ENCODE measurements at regions not wholly inside any gene's neighbourhood (a gene's known extent, or its start where the extent isn't known, plus 50 kb on each side); places are given as distances from the start of the nearest gene placed in this dataset.

DNA sequence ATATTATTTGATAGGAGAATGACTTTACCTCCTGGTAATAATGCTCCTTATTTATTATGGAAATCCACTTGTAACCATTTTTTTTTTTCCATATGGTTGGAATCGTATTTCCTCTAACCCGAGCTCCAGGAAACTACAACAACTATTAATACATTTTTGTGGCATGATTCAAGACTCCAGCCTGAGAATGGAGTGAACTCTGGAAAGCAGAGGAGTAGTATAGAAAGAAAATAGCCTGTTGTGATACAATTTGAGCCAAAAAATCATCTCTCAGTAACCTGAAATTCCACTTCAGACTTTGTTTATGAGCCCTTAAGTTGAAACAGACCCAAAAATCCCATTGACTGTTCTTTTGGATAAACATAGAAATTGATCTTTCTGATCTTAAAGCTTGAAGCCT is 921.1 kb downstream of the SOCS6 start:
- ATAC-seq = no peak

DNA sequence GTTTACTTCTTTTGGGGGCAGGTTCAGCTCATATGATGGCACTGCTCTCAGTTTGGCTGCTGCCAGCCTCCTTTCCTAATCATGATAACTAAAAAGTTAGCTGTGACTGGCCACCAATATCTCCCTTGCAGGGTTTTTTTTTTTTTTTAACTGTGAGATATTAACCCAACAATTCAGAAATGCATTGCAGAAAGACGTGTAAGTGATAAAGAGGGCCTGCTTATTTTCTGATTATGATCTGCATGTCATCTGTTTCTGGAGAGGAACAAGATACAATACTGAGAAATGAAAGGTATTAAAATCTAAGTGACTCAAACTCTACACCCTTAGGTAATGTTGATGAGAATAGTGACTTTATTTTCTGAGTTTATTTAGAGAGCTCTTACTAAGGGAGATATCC is 905.6 kb downstream of the SOCS6 start:
- no peak for ATAC-seq

DNA sequence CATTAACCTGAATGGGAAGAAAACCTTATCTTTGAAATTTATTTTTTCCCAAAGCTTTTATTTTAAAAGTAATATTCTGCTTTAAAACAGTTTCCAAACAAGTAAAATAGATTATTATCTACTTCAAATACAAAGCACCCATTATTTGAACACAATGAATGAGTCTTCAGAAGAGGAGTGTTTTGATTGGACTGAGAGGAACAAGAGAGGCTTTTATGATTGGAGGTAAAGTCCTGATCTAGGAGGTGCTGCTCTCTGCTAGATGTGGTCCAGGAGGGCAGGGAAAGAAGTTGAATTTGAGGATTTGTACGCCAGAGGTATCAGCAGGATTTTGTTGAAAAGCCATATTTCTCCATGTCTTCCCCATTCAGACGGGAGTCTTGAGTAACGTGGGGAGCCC is 900.7 kb downstream of the SOCS6 start:
- ATAC-seq = no peak

DNA sequence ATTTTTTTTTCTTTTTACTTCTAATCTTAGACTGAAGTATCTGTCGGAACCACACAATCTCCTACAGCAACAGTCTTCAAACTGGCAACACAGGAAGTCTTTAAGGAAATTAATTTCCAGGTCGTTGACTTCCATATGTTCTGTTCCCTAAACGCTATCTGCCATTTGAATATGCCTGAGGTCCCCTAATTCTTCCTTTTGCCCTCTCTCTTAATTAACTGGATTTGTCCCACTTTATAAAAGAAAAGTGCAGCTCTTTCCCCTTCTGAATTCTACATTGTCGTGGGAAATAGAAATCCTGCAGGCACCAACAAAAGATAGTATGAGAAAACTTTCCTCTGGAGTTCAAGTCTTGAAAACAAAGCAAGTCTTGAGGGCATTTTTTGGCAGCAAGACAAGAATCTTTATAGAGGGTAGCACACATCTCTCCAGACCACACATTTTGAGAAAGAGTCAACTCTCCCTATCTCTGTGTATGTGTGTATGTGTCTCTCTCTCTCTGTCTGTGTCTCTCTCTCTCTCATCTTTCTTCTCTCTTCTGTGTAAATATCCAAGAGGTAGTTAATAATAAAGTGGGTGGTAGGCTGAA is 879.8 kb downstream of the SOCS6 start:
- ATAC-seq = no peak

DNA sequence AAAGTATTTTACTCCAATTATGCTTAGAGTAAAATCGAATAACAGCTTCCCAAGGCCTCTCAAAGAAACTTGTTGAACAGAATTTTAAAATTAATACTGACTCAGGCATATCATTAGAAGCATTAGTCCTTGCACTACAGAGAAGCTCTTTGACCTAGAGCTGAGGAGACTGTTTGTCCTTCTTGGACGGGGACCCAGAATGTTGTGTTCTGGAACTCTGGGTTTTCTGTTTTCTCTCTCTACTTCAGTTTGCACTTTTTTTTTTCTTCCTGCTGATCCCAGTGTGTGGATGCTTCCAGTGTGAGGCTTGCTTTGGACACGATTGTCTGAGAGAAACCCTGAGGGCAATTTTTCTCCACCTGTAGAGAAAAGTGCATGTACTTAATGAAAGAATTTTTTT is 847.6 kb downstream of the SOCS6 start:
- ATAC-seq = no peak

DNA sequence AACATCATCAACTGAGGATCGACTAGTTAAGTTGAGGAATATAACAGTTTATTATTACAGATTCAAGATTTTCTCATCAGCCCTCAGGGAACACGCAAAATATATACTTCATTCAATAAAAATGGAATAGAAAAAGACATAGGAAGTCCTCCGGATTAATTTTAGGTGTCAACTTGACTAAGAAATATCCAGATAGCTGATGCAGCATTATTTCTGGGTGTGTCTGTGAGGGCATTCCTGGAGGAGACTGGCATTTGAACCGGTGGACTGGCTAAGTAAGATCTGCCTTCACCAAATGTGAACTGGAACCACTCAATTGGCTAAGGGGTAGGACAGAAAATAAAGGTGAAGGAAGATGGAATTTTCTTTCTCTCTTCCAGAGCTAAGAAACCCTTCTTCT is 845.3 kb downstream of the SOCS6 start:
- ATAC-seq = no peak

DNA sequence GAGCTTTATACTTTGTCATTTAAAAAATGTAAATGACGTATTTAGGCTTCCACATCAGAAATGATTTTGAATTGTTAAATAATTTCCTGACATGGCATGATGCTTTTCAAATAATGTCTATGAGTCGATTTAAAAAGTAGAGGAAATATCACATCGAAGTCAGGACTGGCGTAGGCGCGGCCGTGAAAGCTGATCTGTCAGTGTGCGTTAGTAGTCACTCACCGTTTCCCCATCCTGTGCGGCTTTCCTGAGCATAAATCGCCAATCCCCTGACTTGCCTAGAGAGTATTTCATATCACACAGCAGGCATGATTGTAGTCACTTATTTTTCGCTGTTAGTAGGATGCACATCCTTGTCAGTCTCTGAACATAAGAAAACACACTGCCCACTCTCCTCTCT is 843.1 kb downstream of the SOCS6 start:
- ATAC-seq = no peak

DNA sequence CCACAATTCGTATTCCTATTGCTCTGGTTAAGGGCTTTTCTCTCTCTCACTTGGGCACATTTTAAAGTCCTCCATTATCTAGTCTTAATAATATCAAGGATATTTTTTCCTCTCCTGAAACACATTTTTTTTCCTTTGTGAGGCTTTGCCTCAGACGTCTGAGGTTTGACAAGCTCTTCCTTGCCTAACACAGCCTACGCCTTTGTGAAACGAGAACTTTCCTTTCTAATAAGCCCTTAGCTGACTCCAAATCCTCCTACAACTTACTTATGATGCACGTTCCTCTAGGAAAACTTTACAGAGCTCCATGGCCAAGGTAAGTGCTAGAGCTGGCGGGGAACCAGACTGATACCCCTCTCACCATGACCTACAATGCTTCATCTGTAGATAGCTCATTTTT is 841.5 kb downstream of the SOCS6 start:
- ATAC-seq = no peak

DNA sequence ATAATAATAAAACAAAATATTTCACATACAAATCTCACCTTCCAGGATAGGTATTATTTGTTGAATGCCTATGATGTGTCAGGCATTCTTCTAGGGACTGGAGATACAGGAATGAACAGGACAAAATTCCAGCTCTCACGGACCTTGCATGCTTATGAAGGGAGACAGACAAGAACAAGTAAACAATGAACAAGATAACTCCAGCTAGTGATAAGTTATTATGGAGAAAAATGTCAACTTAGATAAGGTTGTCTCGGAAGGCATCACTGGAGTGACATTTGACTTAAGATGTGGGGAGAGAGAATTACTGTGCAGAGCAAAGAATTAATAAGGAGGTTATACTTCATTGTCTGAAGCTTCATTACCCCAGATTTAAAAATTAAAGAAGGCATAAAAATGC is 836.7 kb downstream of the SOCS6 start:
- no peak for ATAC-seq

DNA sequence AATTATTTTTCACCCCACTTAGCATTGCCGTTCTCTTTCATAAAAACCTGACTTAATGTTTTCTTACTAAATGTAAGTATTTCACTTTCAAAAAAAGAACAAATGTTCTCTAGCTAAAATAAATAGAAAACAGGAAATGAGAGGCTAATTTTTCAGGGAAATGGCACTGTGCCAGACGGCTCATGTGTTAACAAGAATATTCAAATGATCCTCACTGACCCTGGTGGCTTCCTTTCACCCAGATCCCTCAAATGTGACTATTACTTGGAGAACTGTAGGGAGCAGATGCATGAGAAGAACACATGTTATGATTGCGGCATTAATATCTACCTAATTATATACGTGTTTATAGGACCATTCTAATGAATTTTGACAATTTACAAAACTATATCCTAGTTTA is 827.7 kb downstream of the SOCS6 start:
- no peak for ATAC-seq

DNA sequence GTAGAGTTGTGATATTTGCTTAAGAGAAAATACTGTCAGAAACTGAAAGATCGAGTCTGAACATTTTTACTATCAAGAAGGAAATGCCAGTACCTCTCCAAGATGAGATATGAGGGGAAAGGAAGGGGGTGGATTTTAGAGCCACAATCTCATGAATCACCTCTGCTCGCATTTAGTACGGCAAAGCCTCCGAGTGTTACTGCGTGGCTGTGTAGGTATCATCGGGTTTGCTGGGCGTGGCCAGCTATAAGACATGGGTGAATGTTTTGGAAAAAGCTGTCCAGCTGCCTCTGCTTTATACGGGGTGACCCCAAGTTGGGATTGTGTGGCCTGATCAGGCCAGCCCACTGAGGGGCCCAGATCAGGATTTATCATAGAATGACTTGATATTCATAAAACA is 826.4 kb downstream of the SOCS6 start:
- ATAC-seq = no peak

DNA sequence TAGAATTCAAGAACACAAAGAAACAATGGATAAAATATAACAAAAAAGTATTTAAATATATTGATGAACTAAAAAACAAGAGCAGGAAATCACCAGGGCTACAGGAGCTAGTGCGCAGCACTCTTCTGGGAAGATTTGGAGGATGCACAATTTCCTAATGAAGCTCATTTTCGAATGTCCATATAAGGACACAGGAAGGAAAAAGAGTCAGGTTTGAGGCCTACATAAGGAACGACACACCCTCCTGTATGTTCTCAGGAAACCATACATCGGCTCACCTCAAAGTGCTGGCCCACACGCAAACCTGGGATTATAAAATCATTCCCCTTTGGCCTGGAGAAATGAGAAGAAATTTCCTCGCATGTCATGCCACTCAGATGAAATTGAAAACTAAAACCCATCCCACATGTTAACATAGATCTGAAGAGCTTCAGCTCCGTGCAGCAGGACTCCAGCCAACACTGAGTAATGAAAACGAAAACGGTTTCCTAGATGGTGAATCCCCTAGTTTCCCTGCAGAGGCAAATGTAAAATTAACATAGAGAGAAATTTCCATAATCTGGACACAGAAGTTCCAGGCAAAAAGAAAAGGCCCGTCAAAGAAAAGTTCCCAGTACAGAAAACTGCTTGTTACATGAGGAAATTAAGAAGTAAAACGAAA is 825.8 kb downstream of the SOCS6 start:
- ATAC-seq = no peak

DNA sequence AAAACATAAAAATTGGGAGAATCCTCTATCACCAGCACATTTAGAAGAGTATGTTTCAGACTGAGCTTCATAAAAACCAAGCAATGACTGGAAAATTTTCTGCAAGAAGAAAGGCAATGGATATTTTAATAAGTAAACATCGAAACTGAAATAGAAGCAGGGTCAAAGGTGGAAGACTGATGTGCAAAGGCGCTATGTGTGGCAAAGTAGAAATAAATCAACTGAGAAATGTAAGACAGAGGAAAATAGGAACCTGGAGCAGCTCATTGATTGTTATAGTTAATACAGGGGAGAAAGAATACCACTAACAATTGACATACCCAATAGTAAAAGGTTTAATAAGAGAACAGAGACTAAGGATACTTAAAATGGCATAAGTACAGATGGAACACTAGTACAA is 818.4 kb downstream of the SOCS6 start:
- no peak for ATAC-seq

DNA sequence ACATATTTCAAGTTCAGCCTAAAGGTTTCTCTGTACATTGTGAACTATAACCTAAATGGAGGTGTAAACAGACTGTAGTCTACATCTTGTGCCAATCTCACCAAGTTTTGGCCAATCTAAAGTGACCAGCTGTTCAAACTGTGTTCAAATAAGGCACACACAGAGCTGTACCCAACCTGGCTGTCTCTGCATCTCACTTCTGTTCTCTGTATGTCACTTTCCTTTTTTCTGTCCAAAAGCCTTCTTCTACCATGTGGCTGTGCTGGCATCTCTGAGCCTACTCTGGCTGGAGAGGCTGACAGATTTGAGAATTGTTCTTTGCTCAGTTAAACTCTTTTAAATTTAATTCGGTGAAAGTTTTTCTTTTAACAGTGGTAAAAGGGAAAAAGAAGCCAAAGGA is 817.9 kb downstream of the SOCS6 start:
- ATAC-seq = no peak

DNA sequence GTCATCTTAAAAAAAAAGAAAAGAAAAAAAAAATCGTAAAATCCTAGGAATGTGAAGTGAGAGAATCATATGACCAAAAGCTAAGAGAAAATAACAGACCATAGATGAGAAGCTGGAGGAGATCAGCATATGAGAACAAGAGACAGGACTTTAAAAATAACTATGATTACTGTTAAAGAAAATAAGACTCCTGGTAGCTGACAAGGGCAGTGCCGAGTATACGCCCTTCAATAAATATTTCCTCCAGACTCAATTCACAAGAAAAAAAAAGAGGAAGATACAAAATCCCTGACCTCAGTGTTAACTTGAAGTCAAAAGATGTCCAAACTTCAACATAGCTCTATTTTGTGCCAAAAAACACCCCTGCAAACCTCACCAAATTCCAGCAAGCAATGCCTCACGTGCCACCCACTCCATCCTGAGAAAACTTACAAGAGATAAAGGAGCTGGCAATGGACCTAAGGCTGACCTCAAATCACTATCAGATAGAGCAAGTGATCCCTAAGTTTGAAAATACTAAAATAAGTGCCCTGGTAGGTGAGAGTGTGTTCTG is 817.2 kb downstream of the SOCS6 start:
- no peak for ATAC-seq

DNA sequence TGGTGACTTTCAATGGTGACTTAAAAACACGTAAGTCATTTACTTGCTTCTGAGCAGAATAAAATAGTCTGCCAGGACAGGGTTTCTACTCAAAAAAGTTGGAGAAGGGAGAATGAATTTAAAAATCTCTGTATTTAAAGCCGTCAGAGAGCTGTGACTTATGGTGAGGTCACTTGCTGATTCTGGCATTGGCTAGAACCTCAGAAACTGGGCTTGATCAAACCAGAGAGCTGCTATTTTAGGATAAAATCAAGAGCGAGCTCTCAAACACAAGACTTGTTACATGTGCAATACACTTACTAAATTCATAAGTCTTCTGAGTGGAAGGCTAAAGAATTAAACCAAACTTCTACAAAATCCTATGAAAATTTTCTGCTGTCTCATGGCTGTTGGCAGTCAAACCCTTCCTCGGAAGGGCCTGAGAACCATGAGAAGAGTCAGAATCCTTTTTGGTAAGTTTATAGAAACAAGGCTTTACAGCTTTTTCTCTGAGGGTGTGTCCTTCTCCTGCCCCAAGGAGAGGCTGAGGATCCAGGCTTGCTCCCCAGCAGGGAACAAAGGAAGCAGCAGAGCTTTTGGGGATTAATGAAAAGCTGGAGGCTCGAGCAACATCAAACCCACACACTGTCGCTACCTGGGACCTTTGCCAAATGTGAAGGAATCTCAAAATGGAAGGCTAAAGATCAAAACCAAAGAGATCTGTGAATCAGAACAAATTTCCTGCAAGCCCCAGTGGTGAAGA is 816.4 kb downstream of the SOCS6 start:
- ATAC-seq = no peak

DNA sequence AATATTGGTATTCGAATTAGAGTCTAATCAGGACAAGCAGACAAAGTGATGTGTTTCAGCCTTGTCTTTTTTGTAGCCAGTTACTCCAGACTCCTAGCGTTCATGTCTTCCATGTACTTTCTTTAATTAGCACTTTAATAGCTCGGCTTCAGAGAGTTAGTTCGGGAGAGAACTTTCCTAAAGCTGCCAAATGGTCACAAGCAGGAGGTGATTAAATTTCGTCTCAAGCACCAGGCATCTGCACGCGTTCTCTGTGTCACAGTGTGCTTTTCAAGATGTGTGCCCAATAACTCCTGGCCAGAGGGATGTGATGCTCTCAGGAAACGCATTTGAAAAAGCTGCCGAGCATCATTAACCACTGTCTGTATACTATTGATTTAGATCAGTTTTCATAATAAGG is 790.8 kb downstream of the SOCS6 start:
- no peak for ATAC-seq

DNA sequence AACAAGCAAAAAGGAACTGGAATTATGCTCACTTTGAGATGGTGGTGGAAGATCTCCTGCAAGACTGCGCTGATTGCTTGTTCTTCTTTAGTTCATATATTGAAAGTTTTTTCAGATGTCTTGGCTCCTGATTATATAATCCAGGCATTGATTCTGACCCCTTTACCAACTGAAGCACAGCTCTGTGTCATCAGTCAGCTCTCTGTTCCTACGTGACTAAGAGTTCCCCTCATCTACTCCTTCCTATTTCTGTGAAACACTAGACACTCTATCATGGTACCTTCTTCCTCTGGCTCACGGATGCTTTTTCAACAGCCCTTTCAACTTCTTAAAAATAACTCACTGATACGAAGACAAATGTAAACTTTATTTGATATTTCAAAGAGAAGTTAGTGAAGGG is 788.6 kb downstream of the SOCS6 start:
- no peak for ATAC-seq

DNA sequence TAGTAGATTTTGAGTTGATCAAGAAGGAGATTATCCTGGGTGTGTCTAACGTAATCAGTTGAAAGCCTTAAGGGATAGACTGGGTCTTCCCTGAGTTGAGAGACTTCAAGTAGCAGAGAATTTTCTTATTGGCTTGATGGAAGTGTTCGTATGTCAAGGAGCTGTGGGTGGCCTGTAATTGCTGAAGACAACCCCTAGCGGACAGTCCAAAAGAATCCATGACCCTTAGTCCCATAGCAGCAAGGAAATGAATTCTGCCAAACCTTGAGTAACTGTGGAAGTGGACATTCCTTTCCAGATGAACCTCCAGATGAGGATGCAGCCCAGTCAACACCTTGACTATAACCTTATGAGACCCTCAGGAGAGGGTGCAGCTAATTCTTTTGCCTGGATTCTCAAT is 786.3 kb downstream of the SOCS6 start:
- no peak for ATAC-seq

DNA sequence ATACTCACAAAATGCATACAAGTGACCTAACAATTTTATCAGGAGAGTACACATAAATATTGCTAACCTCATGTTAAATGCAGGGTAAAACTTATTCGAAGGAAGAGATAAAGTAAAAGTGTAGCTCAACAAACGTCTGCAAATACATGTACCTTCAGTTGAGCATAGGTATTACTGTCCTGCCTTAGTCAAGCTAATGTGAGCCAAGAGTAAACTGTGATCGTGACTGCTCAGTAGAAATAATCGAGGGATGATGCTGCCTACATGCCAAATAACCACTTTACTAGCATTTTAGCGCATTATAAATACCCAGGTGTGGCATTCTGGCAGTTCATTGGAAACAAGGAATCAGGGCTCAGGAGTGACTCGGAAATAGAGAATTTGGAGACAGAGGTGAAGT is 779.5 kb downstream of the SOCS6 start:
- ATAC-seq = no peak

DNA sequence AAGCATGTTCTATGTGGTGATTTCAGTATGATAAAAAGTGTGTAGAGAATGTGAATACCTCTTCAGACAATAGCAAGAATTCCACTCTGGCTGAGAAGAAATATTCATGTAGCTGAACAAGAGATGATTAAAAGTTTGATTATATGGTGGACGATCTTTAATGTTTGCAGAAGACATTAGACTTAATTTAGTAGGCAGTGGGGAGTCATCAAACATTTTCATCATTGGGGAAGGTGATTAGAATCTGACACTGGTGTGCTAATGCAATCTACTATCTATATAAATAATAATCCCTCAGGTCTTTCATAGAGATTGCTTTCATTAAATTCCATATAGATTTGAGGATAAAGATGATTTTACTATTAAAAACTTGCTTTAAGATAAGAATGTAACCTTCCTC is 761.0 kb downstream of the SOCS6 start:
- no peak for ATAC-seq

DNA sequence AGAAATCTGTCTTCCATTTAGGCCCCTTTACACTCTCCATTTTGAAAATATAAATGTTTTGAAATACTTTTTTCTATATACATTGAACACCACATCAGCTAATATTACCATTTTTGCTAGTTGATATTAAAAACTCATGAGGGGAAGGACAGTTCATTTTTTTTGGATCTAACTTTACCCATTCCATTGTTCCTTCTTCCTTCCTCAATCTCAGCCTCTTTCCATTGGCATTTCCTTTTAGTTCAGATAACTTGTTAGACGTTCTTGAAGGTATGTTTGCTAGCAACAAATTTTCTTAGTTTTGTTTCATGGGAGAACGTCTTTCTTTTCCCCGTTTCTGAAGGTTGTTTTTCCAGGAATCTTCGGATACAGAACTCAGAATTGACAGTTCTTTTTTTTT is 759.0 kb downstream of the SOCS6 start:
- no peak for ATAC-seq

DNA sequence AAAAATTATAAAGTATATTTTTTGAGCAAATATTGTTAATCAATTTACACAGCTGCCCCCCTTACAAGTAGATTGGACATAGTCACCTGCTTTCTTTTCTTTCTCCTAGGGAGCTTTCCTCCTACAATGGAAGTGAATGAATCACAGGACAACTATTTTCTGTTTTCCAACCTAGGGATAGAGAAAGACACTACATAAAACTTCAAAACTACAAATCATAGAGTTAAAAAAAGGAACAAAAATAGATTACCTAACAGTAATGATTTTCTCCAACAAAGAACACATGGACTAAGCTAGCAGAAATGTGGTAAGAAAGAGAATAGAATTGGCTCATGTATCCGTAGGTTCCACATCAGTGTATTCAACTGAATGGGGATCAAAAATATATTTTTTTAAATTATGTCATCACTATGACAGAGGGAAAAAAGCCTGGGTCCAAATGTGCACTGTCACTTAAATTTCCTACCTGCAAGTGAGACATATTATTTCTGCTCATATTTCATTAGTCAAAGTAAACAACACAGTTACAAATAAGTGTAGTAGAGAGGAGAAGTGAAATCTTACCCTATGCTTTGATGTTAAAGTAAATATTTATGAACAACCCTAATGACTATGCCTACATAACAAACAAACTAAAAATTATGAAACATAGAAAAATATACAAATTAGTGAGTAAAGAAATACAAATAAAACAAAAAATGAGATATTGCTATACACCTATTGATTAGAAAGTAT is 756.7 kb downstream of the SOCS6 start:
- ATAC-seq = no peak

DNA sequence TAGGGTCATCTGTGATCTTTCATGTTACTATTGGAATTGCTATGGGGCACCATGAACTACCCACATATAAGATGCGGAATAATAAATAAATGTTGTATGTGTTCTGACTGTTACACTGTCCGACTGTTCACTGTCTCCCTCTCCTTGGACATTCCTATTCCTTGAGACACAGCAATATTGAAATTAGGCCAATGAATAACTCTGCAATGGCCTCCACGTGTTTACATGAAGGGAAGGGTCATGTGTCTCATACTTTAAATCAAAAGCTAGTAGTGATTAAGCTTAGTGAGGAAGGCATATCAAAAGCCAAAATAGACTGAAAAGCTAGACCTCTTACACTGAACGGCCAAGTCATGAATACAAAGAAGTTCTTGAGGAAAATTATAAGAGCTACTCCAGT is 751.3 kb downstream of the SOCS6 start:
- no peak for ATAC-seq
